ENCODE measurements at regions not wholly inside any gene's neighbourhood (a gene's known extent, or its start where the extent isn't known, plus 50 kb on each side); places are given as distances from the start of the nearest gene placed in this dataset.

DNA sequence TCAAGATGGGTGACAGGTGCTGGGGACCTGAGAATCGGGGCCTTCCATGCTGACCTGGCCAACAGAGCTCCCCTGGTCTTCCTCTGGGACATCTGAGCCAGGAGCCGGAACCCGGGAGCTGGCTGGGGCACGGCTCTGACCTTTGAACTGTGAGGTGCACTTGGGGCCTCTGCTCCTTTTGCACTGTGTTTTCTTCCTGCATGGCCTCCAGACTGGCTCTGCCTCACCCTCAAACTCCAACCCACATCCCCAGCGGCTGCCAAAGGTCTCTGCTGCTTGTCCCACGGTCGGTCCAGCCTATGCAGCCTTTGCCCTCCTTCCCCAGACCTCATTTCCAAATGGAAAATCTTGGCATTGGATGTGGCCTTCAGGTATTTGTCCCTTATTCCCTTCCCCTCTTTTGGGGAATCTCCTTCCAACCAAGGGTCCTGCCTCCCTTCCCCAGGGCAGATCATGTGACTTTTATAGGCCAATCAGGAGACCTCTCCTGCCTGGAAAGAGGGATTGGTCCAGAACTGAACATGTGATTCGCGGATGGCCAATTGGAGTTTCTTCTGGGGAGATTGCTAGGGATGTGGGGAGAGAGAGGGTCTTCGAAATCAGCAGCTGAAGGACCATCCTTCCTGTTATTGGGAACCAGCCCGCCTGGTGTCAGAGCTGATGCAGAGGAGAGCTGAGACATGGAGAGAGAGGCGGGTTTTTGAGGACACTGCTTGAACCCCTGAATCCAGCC lies 117.9 kb downstream of the CYLD start:
- H3K4me1 ChIP-seq = no peaks in the 10 kb centered on the region
- TF ChIP-seq, protein P1, sequence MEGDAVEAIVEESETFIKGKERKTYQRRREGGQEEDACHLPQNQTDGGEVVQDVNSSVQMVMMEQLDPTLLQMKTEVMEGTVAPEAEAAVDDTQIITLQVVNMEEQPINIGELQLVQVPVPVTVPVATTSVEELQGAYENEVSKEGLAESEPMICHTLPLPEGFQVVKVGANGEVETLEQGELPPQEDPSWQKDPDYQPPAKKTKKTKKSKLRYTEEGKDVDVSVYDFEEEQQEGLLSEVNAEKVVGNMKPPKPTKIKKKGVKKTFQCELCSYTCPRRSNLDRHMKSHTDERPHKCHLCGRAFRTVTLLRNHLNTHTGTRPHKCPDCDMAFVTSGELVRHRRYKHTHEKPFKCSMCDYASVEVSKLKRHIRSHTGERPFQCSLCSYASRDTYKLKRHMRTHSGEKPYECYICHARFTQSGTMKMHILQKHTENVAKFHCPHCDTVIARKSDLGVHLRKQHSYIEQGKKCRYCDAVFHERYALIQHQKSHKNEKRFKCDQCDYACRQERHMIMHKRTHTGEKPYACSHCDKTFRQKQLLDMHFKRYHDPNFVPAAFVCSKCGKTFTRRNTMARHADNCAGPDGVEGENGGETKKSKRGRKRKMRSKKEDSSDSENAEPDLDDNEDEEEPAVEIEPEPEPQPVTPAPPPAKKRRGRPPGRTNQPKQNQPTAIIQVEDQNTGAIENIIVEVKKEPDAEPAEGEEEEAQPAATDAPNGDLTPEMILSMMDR (IDR thresholded peaks at IDR 0.05) = no peak
- no peaks in the 10 kb centered on the region for H3K9me3 ChIP-seq
- no peak overlapping the region for H3K27ac ChIP-seq
- no peak overlapping the region for H3K4me3 ChIP-seq
- ATAC-seq (no peak), DNase-seq (no peak)
- intact Hi-C loops (cut with DNase I) = no loop called here
- no peaks in the 10 kb centered on the region for H3K36me3 ChIP-seq
- H3K27me3 ChIP-seq = no peaks in the 10 kb centered on the region

DNA sequence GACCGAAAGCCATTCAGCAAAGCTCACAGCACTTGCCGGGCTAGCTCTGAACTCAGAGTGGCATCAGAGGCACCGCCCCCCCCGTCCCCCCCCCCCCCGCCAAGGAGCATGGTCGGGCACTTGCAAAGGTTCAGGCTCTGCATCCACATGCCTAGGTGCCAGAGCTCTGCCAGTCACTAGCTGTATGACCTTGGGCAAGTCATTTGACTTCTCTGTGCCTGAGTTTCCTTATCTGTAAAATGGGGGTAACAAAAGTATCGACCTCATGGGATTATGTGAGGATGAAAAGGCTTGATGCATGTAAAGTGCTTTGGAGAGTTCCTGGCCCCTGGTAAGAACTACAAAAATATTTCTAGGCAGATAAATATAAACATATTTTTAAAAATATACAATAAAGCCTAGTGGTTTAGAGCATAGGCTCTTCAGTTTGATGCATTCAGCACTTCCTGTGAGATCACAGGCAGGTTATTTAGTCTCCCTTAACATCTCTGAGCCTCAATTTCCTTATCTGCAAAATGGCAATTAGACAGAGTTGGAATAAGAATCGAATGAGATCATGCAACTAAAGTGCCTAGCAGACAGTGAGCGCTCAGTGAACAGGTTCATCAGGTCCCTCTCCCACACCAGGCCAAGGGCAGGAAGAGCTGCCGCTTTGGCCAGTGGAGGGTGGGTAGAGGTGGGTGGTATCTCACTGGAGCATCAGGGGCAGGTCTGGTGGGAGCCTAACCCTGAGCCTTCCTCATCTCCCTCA lies 117.2 kb downstream of the CYLD start:
- no peak for DNase-seq
- Histone ChIP-seq H3K4me1 (no peaks in the 10 kb centered on the region), H3K36me3 (no peaks in the 10 kb centered on the region), H3K27me3 (no peaks in the 10 kb centered on the region), H3K4me3 (no peak overlapping the region), H3K27ac (no peak overlapping the region), H3K9me3 (no peaks in the 10 kb centered on the region)
- no peak for ATAC-seq
- intact Hi-C loops (cut with DNase I) = no loop called here
- TF ChIP-seq, protein P1 (IDR thresholded peaks at IDR 0.05) = no peak

DNA sequence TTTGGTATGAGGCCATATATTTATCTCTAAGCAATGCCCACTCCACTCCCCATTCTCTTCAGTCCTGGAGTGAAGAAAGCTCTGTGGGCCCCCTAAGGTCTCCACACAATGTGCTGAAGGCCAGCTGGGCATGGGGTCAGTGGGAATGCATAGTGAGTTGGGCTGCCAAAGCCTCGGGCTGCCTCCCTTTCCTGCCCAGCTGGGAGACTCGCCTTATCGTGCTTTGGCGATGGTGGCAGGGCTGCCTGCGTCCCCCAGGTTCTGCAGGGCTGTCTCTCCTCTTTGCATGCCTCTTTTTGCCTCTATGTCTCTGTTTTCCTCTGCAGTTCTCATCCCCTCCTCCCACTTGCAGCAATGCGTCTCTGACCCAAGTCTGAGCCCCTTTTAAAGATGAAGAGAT lies 116.5 kb downstream of the CYLD start:
- no peak for DNase-seq
- no peaks in the 10 kb centered on the region for H3K9me3 ChIP-seq
- H3K27me3 ChIP-seq = no peaks in the 10 kb centered on the region
- H3K4me3 ChIP-seq = no peak overlapping the region
- intact Hi-C loops (cut with DNase I) = no loop called here
- H3K27ac ChIP-seq = no peak overlapping the region
- TF ChIP-seq, protein P1 (IDR thresholded peaks at IDR 0.05) = no peak
- ATAC-seq = no peak
- no peaks in the 10 kb centered on the region for H3K36me3 ChIP-seq
- H3K4me1 ChIP-seq = no peaks in the 10 kb centered on the region

DNA sequence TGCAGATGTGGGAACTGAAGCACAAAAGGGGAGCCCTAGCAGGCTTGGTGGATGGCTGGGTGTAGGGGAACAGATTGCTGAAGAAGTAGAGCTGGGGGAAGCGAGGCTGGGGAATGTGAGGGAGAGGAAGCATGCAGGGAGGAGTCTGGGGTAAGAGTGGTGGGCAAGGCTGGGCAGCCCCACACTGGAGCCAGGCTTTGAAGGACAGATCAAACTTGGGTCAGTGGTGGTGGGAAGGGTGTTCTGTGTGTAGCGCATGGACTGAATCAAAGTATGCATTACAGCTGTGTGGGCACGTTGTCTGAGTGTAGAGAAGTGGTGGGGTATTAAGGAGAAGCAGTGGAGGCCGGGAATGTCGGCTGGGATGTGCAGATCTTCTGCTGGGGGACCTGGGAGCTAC lies 116.0 kb downstream of the CYLD start:
- intact Hi-C loops (cut with DNase I) = no loop called here

DNA sequence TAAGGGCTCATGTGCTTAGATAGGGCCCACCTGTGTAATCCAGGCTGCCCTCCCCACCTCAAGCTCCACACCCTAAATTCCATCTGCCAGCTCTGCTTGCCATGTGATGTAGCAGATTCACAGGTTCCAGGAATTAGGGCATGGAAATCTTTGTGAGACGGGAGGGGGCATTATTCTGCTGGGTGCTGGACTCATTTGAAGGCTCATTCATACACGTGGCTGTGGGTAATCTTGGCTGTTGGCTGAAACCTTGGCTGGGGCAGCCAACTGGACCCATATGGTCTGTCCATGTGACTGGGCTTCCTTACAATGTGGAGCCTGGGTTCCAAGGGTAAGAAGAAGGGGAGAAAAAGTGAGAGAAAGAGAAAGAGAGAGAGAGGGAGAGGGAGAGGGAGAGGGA lies 115.1 kb downstream of the CYLD start:
- TF ChIP-seq, protein P1 (IDR thresholded peaks at IDR 0.05) = no peak
- no peaks in the 10 kb centered on the region for H3K4me1 ChIP-seq
- no peak for ATAC-seq
- H3K4me3 ChIP-seq = no peak overlapping the region
- DNase-seq = no peak
- H3K27ac ChIP-seq = no peak overlapping the region
- no peaks in the 10 kb centered on the region for H3K9me3 ChIP-seq
- intact Hi-C loops (cut with DNase I) = no loop called here
- no peaks in the 10 kb centered on the region for H3K36me3 ChIP-seq
- no peaks in the 10 kb centered on the region for H3K27me3 ChIP-seq

More for the DNA sequence above, 116.0 kb downstream of the CYLD start:
- Histone ChIP-seq H3K36me3 (no peaks in the 10 kb centered on the region), H3K4me3 (no peak overlapping the region), H3K9me3 (no peaks in the 10 kb centered on the region), H3K27ac (no peak overlapping the region), H3K27me3 (no peaks in the 10 kb centered on the region), H3K4me1 (no peaks in the 10 kb centered on the region)
- ATAC-seq (no peak), DNase-seq (no peak)
- TF ChIP-seq, protein P1 (IDR thresholded peaks at IDR 0.05) = no peak
